Loucy (cell line): ENCODE measurements at regions not wholly inside any gene's neighbourhood (a gene's known extent, or its start where the extent isn't known, plus 50 kb on each side); places are given as distances from the start of the nearest gene placed in this dataset.
A peak's percentile ranks its signal among the peaks of the same experiment; 100 is the strongest.

Source experiments
- H2AFZ ChIP-seq: fragments of 200-600 bp; sonication (generic); 2 replicates; pipeline ENCODE4 v1.6.0; 2016; ENCODE audit warnings: antibody characterized with exemption, mild to moderate bottlenecking, low read length, moderate library complexity
- H3F3A ChIP-seq: fragments of 200-600 bp; 2 replicates; pipeline ENCODE4 v1.6.0; 2016; ENCODE audit warnings: antibody characterized with exemption, low read depth, mild to moderate bottlenecking
- H3K27me3 ChIP-seq: fragments of 200-600 bp; sonication (generic); 2 replicates; pipeline ENCODE4 v1.6.1; 2014; ENCODE audit warnings: low read length, mild to moderate bottlenecking; ENCODE audit not compliant: insufficient read depth, poor library complexity, severe bottlenecking
- H3K36me3 ChIP-seq: fragments of 200-600 bp; sonication (generic); 2 replicates; pipeline ENCODE4 v1.6.1; 2016; ENCODE audit warnings: low read length; ENCODE audit not compliant: insufficient read depth
- H3K4me1 ChIP-seq: fragments of 200-600 bp; sonication (generic); 2 replicates; pipeline ENCODE4 v1.5.1; 2014; ENCODE audit warnings: low read length, mild to moderate bottlenecking; ENCODE audit not compliant: insufficient read depth, poor library complexity, severe bottlenecking
- H3K4me2 ChIP-seq: fragments of 200-600 bp; sonication (generic); 2 replicates; pipeline ENCODE4 v1.6.0; 2014; ENCODE audit warnings: antibody characterized with exemption, low read length, low read depth, mild to moderate bottlenecking; ENCODE audit not compliant: poor library complexity, severe bottlenecking
- H3K4me3 ChIP-seq: fragments of 200-600 bp; sonication (generic); 2 replicates; pipeline ENCODE4 v1.5.1; 2014; ENCODE audit warnings: low read length, mild to moderate bottlenecking, mixed read lengths; ENCODE audit not compliant: poor library complexity, severe bottlenecking
- H3K79me2 ChIP-seq: fragments of 200-600 bp; sonication (generic); 2 replicates; pipeline ENCODE4 v1.6.1; 2014; ENCODE audit warnings: low read length; ENCODE audit not compliant: insufficient read depth
- H3K9ac ChIP-seq: fragments of 200-600 bp; sonication (generic); 2 replicates; pipeline ENCODE4 v1.6.0; 2014; ENCODE audit warnings: mild to moderate bottlenecking, low read depth, low read length, moderate library complexity; ENCODE audit not compliant: poor library complexity, severe bottlenecking
- H3K9me2 ChIP-seq: fragments of 200-600 bp; sonication (generic); replicated peaks from 2 replicates; pipeline ENCODE4 v1.6.1; 2016; ENCODE audit warnings: low read depth, low read length, mixed read lengths
- H3K9me3 ChIP-seq: fragments of 200-600 bp; sonication (generic); 2 replicates; pipeline ENCODE4 v1.6.1; 2014; ENCODE audit warnings: mild to moderate bottlenecking, antibody characterized with exemption, low read length, low read depth; ENCODE audit not compliant: insufficient read depth
- H4K20me1 ChIP-seq: fragments of 200-600 bp; sonication (generic); 2 replicates; pipeline ENCODE4 v1.6.0; 2014; ENCODE audit warnings: antibody characterized with exemption, low read length, mild to moderate bottlenecking; ENCODE audit not compliant: insufficient read depth, poor library complexity, severe bottlenecking
- CTCF ChIP-seq: fragments of 200-600 bp; sonication (generic); conservative IDR thresholded peaks from 2 replicates; pipeline ENCODE4 v1.5.1; 2014; ENCODE audit warnings: mild to moderate bottlenecking, antibody characterized with exemption, low read length
- EZH2phosphoT487 ChIP-seq: fragments of 200-600 bp; IDR thresholded peaks from 2 replicates; pipeline ENCODE4 v1.6.1; 2018; ENCODE audit warnings: antibody characterized with exemption, mild to moderate bottlenecking, moderate library complexity, borderline replicate concordance

GRCh38 chr7:94286111-94286510, 108.6 kb upstream of the COL1A2 start:
- no peaks in the 10 kb centered on the region for H3K9me2 ChIP-seq
- no peaks in the 10 kb centered on the region for H4K20me1 ChIP-seq
- H3K79me2 ChIP-seq = no peaks in the 10 kb centered on the region
- no peaks in the 10 kb centered on the region for H3F3A ChIP-seq
- H3K9ac ChIP-seq = no peak overlapping the region
- H3K4me1 ChIP-seq = no peaks in the 10 kb centered on the region
- no peaks in the 10 kb centered on the region for H3K9me3 ChIP-seq
- no peaks in the 10 kb centered on the region for H3K36me3 ChIP-seq
- no peak overlapping the region for H3K4me2 ChIP-seq
- H3K4me3 ChIP-seq = no peak overlapping the region
- H3K27me3 ChIP-seq = no peaks in the 10 kb centered on the region
- no peak overlapping the region for H2AFZ ChIP-seq
- TF ChIP-seq EZH2phosphoT487 = no peak
- TF ChIP-seq CTCF = no peak

- H4K20me1 ChIP-seq = no peaks in the 10 kb centered on the region
- no peak overlapping the region for H3K4me2 ChIP-seq
- TF ChIP-seq EZH2phosphoT487 = no peak
- no peak for TF ChIP-seq CTCF
- H3K79me2 ChIP-seq = no peaks in the 10 kb centered on the region
- H3K9ac ChIP-seq = no peak overlapping the region
- no peaks in the 10 kb centered on the region for H3F3A ChIP-seq
- H3K9me2 ChIP-seq = no peaks in the 10 kb centered on the region
- no peaks in the 10 kb centered on the region for H3K9me3 ChIP-seq
- no peaks in the 10 kb centered on the region for H3K27me3 ChIP-seq
- H3K4me3 ChIP-seq = no peak overlapping the region
- no peaks in the 10 kb centered on the region for H3K4me1 ChIP-seq
- H2AFZ ChIP-seq = no peak overlapping the region
- H3K36me3 ChIP-seq = no peaks in the 10 kb centered on the region
Observed at GRCh38 chr7:94288096-94288495, 106.6 kb upstream of the COL1A2 start.

- H2AFZ ChIP-seq = no peak overlapping the region
- no peak overlapping the region for H3K4me3 ChIP-seq
- H3K9me3 ChIP-seq = no peaks in the 10 kb centered on the region
Observed at GRCh38 chr7:94289071-94289470, 105.6 kb upstream of the COL1A2 start.

More at GRCh38 chr7:94289071-94289470, 105.6 kb upstream of the COL1A2 start:
- Histone ChIP-seq H3K9me2 (no peaks in the 10 kb centered on the region), H3K4me1 (no peaks in the 10 kb centered on the region), H3K4me2 (no peak overlapping the region), H4K20me1 (no peaks in the 10 kb centered on the region), H3F3A (no peaks in the 10 kb centered on the region), H3K9ac (no peak overlapping the region), H3K27me3 (no peaks in the 10 kb centered on the region), H3K36me3 (no peaks in the 10 kb centered on the region), H3K79me2 (no peaks in the 10 kb centered on the region)
- TF ChIP-seq EZH2phosphoT487 (no peak), CTCF (peak; percentile 52)
